ENCODE measurements at regions not wholly inside any gene's neighbourhood (a gene's known extent, or its start where the extent isn't known, plus 50 kb on each side); places are given as distances from the start of the nearest gene placed in this dataset.

DNA sequence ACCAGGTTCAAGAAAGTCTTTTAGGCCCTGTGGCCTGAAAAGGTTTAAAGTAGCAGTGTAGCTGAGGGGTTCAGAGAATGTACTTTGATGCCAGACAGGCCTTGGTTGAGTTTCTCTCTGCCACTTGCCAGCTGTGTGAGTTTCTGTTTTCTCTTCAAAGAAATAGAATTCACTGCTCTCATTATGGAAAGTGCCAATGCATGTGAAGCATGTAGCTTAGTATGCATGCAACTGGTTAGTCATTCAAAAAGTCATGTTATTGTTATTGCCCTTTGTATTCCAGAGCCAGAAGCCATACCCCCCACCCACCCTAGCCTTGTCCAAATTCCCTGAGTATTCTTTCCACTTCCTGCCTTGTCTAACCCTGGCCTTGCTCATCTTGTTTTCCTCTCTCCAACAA lies 101.7 kb downstream of the ADRB2 start:
- TF ChIP-seq ZNF124 (CRISPR knock-in tag; IDR thresholded peaks at IDR 0.05) (no peak), SMC3 (conservative IDR thresholded peaks at IDR 0.05; ENCODE audit: insufficient read depth, low read depth, low read length) (no peak), HMGN3 (IDR thresholded peaks at IDR 0.05; ENCODE audit: borderline replicate concordance, extremely low read depth, insufficient read length, low read depth, low read length) (no peak), NR2C2 (CRISPR knock-in tag; IDR thresholded peaks at IDR 0.05) (no peak), NR2C2 (tag; IDR thresholded peaks at IDR 0.05) (no peak), CREM (IDR thresholded peaks at IDR 0.05; ENCODE audit: low read depth) (no peak), EHMT2 (IDR thresholded peaks at IDR 0.05) (no peak), ZNF57 (CRISPR knock-in tag; IDR thresholded peaks at IDR 0.05) (no peak), KAT2B (IDR thresholded peaks at IDR 0.05; ENCODE audit: low read depth, low read length) (no peak), SMARCA4 (IDR thresholded peaks at IDR 0.05) (no peak), HEY1 (CRISPR knock-in tag; IDR thresholded peaks at IDR 0.05; ENCODE audit: borderline replicate concordance) (no peak), CEBPB (tag; IDR thresholded peaks at IDR 0.05) (no peak)
- TF ChIP-seq, protein P1, sequence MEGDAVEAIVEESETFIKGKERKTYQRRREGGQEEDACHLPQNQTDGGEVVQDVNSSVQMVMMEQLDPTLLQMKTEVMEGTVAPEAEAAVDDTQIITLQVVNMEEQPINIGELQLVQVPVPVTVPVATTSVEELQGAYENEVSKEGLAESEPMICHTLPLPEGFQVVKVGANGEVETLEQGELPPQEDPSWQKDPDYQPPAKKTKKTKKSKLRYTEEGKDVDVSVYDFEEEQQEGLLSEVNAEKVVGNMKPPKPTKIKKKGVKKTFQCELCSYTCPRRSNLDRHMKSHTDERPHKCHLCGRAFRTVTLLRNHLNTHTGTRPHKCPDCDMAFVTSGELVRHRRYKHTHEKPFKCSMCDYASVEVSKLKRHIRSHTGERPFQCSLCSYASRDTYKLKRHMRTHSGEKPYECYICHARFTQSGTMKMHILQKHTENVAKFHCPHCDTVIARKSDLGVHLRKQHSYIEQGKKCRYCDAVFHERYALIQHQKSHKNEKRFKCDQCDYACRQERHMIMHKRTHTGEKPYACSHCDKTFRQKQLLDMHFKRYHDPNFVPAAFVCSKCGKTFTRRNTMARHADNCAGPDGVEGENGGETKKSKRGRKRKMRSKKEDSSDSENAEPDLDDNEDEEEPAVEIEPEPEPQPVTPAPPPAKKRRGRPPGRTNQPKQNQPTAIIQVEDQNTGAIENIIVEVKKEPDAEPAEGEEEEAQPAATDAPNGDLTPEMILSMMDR (IDR thresholded peaks at IDR 0.05 in 2 of 3, conservative IDR thresholded peaks at IDR 0.05 in 1 of 3; ENCODE audit: insufficient read depth in 2 of 3, low read depth in 1 of 3, low read length in 3 of 3), result no peak
- TF ChIP-seq, protein P2, sequence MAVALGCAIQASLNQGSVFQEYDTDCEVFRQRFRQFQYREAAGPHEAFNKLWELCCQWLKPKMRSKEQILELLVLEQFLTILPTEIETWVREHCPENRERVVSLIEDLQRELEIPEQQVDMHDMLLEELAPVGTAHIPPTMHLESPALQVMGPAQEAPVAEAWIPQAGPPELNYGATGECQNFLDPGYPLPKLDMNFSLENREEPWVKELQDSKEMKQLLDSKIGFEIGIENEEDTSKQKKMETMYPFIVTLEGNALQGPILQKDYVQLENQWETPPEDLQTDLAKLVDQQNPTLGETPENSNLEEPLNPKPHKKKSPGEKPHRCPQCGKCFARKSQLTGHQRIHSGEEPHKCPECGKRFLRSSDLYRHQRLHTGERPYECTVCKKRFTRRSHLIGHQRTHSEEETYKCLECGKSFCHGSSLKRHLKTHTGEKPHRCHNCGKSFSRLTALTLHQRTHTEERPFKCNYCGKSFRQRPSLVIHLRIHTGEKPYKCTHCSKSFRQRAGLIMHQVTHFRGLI (CRISPR knock-in tag; IDR thresholded peaks at IDR 0.05), result no peak
- TF ChIP-seq, protein P3, sequence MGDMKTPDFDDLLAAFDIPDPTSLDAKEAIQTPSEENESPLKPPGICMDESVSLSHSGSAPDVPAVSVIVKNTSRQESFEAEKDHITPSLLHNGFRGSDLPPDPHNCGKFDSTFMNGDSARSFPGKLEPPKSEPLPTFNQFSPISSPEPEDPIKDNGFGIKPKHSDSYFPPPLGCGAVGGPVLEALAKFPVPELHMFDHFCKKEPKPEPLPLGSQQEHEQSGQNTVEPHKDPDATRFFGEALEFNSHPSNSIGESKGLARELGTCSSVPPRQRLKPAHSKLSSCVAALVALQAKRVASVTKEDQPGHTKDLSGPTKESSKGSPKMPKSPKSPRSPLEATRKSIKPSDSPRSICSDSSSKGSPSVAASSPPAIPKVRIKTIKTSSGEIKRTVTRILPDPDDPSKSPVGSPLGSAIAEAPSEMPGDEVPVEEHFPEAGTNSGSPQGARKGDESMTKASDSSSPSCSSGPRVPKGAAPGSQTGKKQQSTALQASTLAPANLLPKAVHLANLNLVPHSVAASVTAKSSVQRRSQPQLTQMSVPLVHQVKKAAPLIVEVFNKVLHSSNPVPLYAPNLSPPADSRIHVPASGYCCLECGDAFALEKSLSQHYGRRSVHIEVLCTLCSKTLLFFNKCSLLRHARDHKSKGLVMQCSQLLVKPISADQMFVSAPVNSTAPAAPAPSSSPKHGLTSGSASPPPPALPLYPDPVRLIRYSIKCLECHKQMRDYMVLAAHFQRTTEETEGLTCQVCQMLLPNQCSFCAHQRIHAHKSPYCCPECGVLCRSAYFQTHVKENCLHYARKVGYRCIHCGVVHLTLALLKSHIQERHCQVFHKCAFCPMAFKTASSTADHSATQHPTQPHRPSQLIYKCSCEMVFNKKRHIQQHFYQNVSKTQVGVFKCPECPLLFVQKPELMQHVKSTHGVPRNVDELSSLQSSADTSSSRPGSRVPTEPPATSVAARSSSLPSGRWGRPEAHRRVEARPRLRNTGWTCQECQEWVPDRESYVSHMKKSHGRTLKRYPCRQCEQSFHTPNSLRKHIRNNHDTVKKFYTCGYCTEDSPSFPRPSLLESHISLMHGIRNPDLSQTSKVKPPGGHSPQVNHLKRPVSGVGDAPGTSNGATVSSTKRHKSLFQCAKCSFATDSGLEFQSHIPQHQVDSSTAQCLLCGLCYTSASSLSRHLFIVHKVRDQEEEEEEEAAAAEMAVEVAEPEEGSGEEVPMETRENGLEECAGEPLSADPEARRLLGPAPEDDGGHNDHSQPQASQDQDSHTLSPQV (IDR thresholded peaks at IDR 0.05), result no peak
